BJ (cell line): ENCODE measurements at regions not wholly inside any gene's neighbourhood (a gene's known extent, or its start where the extent isn't known, plus 50 kb on each side); places are given as distances from the start of the nearest gene placed in this dataset.

Source experiments
- CTCF ChIA-PET: fragments of 350-600 bp; formaldehyde crosslinking; extraction: SDS; loops from one replicate; lab custom pipeline; 2021; ENCODE audit warnings: antibody characterized with exemption, inconsistent platforms; lab: Yijun Ruan, JAX
- POLR2A ChIA-PET: fragments of 300-600 bp; sonication (Branson Sonifier 250); formaldehyde crosslinking; extraction: SDS; loops from one replicate; lab custom pipeline; 2021; ENCODE audit warnings: antibody characterized with exemption; lab: Charles Lee
- DNase-seq: peaks from one replicate; pipeline ENCODE4 v3.0.0-alpha.2; 2011; ENCODE audit warnings: low read depth
- H3K27me3 ChIP-seq: 2 replicates; pipeline ENCODE4 v1.6.0; 2011; ENCODE audit warnings: low read length; ENCODE audit not compliant: control insufficient read depth, insufficient read depth
- H3K36me3 ChIP-seq: 2 replicates; pipeline ENCODE4 v1.5.1; 2011; ENCODE audit warnings: low read length; ENCODE audit not compliant: control insufficient read depth, insufficient read depth
- H3K4me3 ChIP-seq: 2 replicates; pipeline ENCODE4 v1.5.1; 2011; ENCODE audit warnings: low read depth, mild to moderate bottlenecking, control low read depth, low read length
- CTCF ChIP-seq: IDR thresholded peaks from 2 replicates; pipeline ENCODE4 v1.5.1; 2011; ENCODE audit warnings: low read depth, mild to moderate bottlenecking, control low read depth, inconsistent platforms, low read length, moderate library complexity; ENCODE audit not compliant: insufficient read depth

- DNase-seq, result no peak
- CTCF ChIA-PET, result interaction anchor here (1.2 to 1.3 kb wide), 2 partner anchors 10 to 11 kb away, joined by 3 to 8 read pairs; no protein-coding TSS in a partner anchor
These were observed 301.0 kb downstream of the ACTL7B start for GRCh38 chr9:108554831-108555230.

GRCh38 chr9:108553111-108553635 is 302.6 kb downstream of the ACTL7B start:
- no peak for TF ChIP-seq CTCF
- ChIA-PET CTCF (no interaction called here), POLR2A (no interaction called here)
- H3K27me3 ChIP-seq, result no peaks in the 10 kb centered on the region
- H3K4me3 ChIP-seq, result no peak overlapping the region
- no peak for DNase-seq
- H3K36me3 ChIP-seq, result no peaks in the 10 kb centered on the region

More at GRCh38 chr9:108554831-108555230, 301.0 kb downstream of the ACTL7B start:
- H3K27me3 ChIP-seq, result no peaks in the 10 kb centered on the region
- no peak overlapping the region for H3K4me3 ChIP-seq
- no peaks in the 10 kb centered on the region for H3K36me3 ChIP-seq
- POLR2A ChIA-PET, result interaction anchor here (0.7 kb wide), 1 partner anchor 248 kb away, joined by 3 read pairs; no protein-coding TSS in a partner anchor
- no peak for TF ChIP-seq CTCF

GRCh38 chr9:108552459-108553040 is 303.2 kb downstream of the ACTL7B start:
- POLR2A ChIA-PET, result no interaction called here
- H3K36me3 ChIP-seq, result no peaks in the 10 kb centered on the region
- no peak for DNase-seq
- no peak for TF ChIP-seq CTCF
- H3K4me3 ChIP-seq, result no peak overlapping the region
- CTCF ChIA-PET, result no interaction called here
- H3K27me3 ChIP-seq, result no peaks in the 10 kb centered on the region

- H3K27me3 ChIP-seq, result no peaks in the 10 kb centered on the region
- CTCF ChIA-PET, result interaction anchor here (1.0 to 2.0 kb wide), 3 partner anchors 14 to 1086 kb away, joined by 3 to 4 read pairs (median 3); no protein-coding TSS in a partner anchor
- DNase-seq, result peak; percentile 65
- POLR2A ChIA-PET, result interaction anchor here (0.6 to 0.7 kb wide), 2 partner anchors 16 to 90 kb away, joined by 3 to 5 read pairs; no protein-coding TSS in a partner anchor
- no peak overlapping the region for H3K4me3 ChIP-seq
- no peaks in the 10 kb centered on the region for H3K36me3 ChIP-seq
- TF ChIP-seq CTCF, result no peak
These were observed 304.6 kb downstream of the ACTL7B start for GRCh38 chr9:108551030-108551841.

GRCh38 chr9:108550106-108550505 is 305.7 kb downstream of the ACTL7B start:
- TF ChIP-seq CTCF, result no peak
- H3K27me3 ChIP-seq, result no peaks in the 10 kb centered on the region
- ChIA-PET CTCF (interaction anchor here (0.6 to 2.1 kb wide), 5 partner anchors 13 to 1085 kb away, joined by 3 to 10 read pairs (median 3); no protein-coding TSS in a partner anchor), POLR2A (no interaction called here)
- no peaks in the 10 kb centered on the region for H3K36me3 ChIP-seq
- H3K4me3 ChIP-seq, result no peak overlapping the region
- peak; percentile 9 for DNase-seq
